ENCODE measurements at regions not wholly inside any gene's neighbourhood (a gene's known extent, or its start where the extent isn't known, plus 50 kb on each side); places are given as distances from the start of the nearest gene placed in this dataset.

DNA sequence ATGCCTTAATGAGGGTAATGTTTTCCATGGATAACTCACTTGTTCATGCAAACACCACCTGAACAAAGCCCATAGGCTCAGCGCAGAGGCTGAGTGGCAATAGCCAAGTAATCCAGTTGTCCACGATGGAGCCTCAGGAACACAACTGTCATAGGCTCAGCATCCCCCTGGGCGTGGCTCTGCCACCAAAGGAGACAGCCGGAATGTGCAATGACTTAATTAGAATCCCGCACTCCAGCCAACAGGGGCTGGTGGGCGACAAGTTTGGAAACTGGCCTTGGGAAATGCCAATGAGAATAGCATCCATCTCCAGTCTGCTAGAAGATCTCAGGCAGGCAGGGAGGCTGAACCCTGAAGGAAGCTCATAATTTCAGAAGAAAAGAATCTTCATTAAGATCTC, 411.7 kb upstream of the NRP1 start:
- TF ChIP-seq, protein P1, sequence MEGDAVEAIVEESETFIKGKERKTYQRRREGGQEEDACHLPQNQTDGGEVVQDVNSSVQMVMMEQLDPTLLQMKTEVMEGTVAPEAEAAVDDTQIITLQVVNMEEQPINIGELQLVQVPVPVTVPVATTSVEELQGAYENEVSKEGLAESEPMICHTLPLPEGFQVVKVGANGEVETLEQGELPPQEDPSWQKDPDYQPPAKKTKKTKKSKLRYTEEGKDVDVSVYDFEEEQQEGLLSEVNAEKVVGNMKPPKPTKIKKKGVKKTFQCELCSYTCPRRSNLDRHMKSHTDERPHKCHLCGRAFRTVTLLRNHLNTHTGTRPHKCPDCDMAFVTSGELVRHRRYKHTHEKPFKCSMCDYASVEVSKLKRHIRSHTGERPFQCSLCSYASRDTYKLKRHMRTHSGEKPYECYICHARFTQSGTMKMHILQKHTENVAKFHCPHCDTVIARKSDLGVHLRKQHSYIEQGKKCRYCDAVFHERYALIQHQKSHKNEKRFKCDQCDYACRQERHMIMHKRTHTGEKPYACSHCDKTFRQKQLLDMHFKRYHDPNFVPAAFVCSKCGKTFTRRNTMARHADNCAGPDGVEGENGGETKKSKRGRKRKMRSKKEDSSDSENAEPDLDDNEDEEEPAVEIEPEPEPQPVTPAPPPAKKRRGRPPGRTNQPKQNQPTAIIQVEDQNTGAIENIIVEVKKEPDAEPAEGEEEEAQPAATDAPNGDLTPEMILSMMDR (IDR thresholded peaks at IDR 0.05), result no peak
- TF ChIP-seq POLR2A (IDR thresholded peaks at IDR 0.05) (no peak), POLR2AphosphoS5 (IDR thresholded peaks at IDR 0.05; ENCODE audit: insufficient read depth in 1 of 2, low read depth in 1 of 2) (no peak)
